Activated naive CD4-positive, alpha-beta T cell treated with anti-CD3 and anti-CD28 coated beads for 36 hours (primary cell): ENCODE measurements at regions not wholly inside any gene's neighbourhood (a gene's known extent, or its start where the extent isn't known, plus 50 kb on each side); places are given as distances from the start of the nearest gene placed in this dataset.
"Not testable (repeated sequence)": the region's sequence is repeated elsewhere in the genome, so short reads cannot be mapped to it uniquely, and the experiment has no call there.

Experiments
- CTCF ChIA-PET: fragments of 350-600 bp; sonication (Branson Sonifier 250); formaldehyde crosslinking; loops from one replicate; lab custom pipeline; 2021; ENCODE audit warnings: antibody characterized with exemption; lab: Charles Lee
- DNase-seq: peaks from one replicate; pipeline ENCODE4 v3.0.0-alpha.2; 2020
- H3K27ac Mint-ChIP-seq: one replicate; pipeline ENCODE4 v1.8.0; 2021; ENCODE audit warnings: mild to moderate bottlenecking, mixed read lengths
- H3K27me3 Mint-ChIP-seq: one replicate; pipeline ENCODE4 v1.8.0; 2021; ENCODE audit warnings: low read depth, mixed read lengths
- H3K36me3 Mint-ChIP-seq: one replicate; pipeline ENCODE4 v1.8.0; 2021; ENCODE audit warnings: low read depth, mixed read lengths
- H3K4me1 Mint-ChIP-seq: one replicate; pipeline ENCODE4 v1.8.0; 2021; ENCODE audit warnings: low read depth, mixed read lengths
- H3K4me3 Mint-ChIP-seq: one replicate; pipeline ENCODE4 v1.8.0; 2021; ENCODE audit warnings: mild to moderate bottlenecking, moderate library complexity, mixed read lengths
- H3K9me3 Mint-ChIP-seq: one replicate; pipeline ENCODE4 v1.8.0; 2021; ENCODE audit warnings: mixed read lengths
- intact Hi-C: fragments of 100-400 bp; cut with micrococcal nuclease; formaldehyde crosslinking; loops from one replicate; pipeline ENCODE4 v1.15.1; 2023

DNA sequence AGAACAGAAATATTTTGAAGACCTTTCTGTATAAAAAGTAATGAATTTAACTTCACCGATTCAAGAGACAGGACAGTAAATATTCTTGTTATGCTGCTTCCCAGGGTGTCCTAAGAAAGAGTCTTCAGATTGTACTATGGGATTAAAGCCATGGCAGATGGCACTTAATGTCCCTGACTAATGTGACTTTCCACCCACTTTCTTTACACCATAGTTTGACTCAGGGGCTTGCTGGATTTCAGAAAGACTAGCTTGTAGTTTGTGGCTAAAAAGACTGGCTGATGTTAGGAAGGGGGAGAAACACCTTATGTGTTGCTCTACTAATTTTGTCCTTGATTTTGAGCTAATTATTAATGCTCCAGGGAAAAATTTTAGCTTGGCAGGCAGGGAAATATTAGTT, 75.9 kb downstream of the UTRN start:
- DNase-seq, result no peak
- Mint-ChIP-seq H3K9me3 (no peaks in the 10 kb centered on the region), H3K36me3 (peaks cover 2% of the 10 kb centered on the region), H3K27me3 (no peaks in the 10 kb centered on the region), H3K4me1 (peaks cover 66% of the 10 kb centered on the region), H3K27ac (no peak overlapping the region), H3K4me3 (no peak overlapping the region)
- CTCF ChIA-PET, result no interaction called here
- intact Hi-C loops, result no loop called here

GRCh38 chr6:144362042-144363018, 77.2 kb downstream of the UTRN start:
- CTCF ChIA-PET, result no interaction called here
- Mint-ChIP-seq H3K36me3 (peaks cover 5% of the 10 kb centered on the region), H3K9me3 (no peaks in the 10 kb centered on the region), H3K27ac (peak overlapping the region; percentile 41), H3K27me3 (no peaks in the 10 kb centered on the region), H3K4me3 (no peak overlapping the region), H3K4me1 (peaks cover 58% of the 10 kb centered on the region)
- no peak for DNase-seq
- intact Hi-C loops, result no loop called here

DNA sequence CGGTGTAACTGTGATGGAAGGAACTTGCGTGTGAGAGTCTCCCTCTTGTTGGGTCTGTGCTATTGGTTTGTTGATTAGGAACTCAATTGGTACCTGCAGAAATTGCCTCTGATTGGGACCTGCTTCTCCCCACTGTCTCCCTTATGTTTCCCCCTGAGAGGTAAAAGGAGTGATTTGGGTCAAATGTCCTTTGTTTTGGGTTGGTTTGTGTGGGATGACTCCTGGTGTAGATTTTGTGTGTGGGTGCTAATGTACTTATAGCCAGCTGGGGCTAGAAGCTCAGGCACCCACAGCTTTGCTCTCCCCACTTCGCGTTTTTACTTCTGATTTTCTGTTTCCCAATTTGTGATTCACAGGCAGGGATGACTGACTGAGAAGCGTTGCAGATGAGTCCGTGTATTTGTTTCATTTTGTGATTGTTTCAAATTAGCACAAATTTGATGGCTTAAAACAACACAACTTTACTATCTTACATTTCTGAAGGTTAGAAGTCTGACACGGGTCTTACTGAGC, 79.1 kb downstream of the UTRN start:
- intact Hi-C loops, result no loop called here
- CTCF ChIA-PET, result interaction anchor here (0.7 kb wide), 1 partner anchor 76 kb away, joined by 3 read pairs; no protein-coding TSS in a partner anchor
- peak overlapping the region; percentile 7 for H3K27ac Mint-ChIP-seq
- DNase-seq, result peak; percentile 29
- H3K4me1 Mint-ChIP-seq, result peaks cover 48% of the 10 kb centered on the region
- H3K27me3 Mint-ChIP-seq, result no peaks in the 10 kb centered on the region
- H3K9me3 Mint-ChIP-seq, result no peaks in the 10 kb centered on the region
- no peak overlapping the region for H3K4me3 Mint-ChIP-seq
- H3K36me3 Mint-ChIP-seq, result peaks cover 5% of the 10 kb centered on the region

DNA sequence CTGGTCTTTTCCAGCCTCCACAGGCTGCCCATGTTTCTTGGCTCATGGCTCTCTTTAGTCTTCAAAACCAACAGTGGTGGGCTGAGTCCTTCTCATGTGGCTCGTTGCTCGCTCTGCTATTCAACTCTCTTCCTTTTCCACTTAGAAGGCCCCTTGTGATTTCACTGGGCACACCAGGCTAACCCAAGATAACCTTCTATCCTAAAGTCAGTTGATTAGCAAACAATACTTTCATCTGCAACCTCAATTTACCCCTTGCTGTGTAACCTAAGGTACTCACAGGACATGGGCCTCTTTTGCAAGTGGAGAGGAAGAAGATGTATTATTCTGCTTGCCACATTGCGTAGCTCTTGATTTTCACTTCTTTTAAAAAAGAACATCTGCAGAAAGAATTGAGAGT, 79.6 kb downstream of the UTRN start:
- Mint-ChIP-seq H3K9me3 (peaks cover 3% of the 10 kb centered on the region), H3K4me3 (no peak overlapping the region), H3K36me3 (peaks cover 9% of the 10 kb centered on the region), H3K27me3 (no peaks in the 10 kb centered on the region), H3K4me1 (peaks cover 47% of the 10 kb centered on the region), H3K27ac (peak overlapping the region; percentile 7)
- CTCF ChIA-PET, result no interaction called here
- DNase-seq, result no peak
- intact Hi-C loops, result no loop called here

- peaks cover 50% of the 10 kb centered on the region for H3K4me1 Mint-ChIP-seq
- DNase-seq, result no peak
- H3K36me3 Mint-ChIP-seq, result peaks cover 9% of the 10 kb centered on the region
- H3K9me3 Mint-ChIP-seq, result peaks cover 5% of the 10 kb centered on the region
- intact Hi-C loops, result no loop called here
- CTCF ChIA-PET, result no interaction called here
- no peaks in the 10 kb centered on the region for H3K27me3 Mint-ChIP-seq
- no peak overlapping the region for H3K4me3 Mint-ChIP-seq
- H3K27ac Mint-ChIP-seq, result no peak overlapping the region
Observed at GRCh38 chr6:144365271-144365670, 80.1 kb downstream of the UTRN start.

DNA sequence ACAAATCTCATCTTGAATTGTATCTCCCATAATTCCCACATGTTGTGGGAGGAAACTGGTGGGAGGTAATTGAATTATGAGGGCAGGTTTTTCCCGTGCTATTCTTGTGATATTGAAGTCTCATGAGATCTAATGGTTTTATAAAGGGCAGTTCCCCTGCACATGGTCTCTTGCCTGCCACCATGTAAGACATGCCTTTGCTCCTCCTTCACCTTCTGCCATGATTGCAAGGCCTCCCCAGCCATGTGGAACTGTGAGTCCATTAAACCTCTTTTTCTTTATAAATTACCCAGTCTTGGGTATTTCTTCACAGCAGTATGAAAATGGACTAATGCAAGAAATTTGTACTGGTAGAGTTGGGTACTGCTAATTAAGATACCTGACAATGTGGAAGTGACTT, 84.6 kb downstream of the UTRN start:
- H3K9me3 Mint-ChIP-seq, CTCF ChIA-PET, H3K27ac Mint-ChIP-seq, H3K4me3 Mint-ChIP-seq, intact Hi-C loops, DNase-seq, H3K27me3 Mint-ChIP-seq: not testable (repeated sequence)
- H3K36me3 Mint-ChIP-seq, result peaks cover 11% of the 10 kb centered on the region
- peaks cover 29% of the 10 kb centered on the region for H3K4me1 Mint-ChIP-seq

DNA sequence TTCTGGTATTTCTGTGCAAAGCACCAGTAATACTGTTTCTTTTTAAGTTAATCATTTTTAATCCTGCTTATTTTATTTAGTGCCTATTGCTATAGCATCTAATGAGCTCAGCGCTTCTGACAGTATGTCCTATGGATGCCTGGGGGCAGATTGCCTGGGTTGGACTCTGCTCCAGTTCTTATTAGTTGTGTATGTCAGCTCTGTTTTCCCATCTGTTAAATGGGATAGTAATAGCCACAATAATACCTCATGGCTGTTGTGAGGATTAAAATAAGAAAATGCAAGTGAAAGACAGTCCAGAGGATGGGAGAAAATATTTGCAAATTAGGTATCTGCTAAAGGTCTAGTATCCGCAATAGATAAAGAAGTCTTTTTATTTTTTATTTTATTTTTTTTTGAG, 87.0 kb downstream of the UTRN start:
- Mint-ChIP-seq H3K36me3 (peaks cover 7% of the 10 kb centered on the region), H3K27ac (no peak overlapping the region), H3K4me3 (no peak overlapping the region), H3K27me3 (no peaks in the 10 kb centered on the region), H3K9me3 (peaks cover 5% of the 10 kb centered on the region), H3K4me1 (peaks cover 30% of the 10 kb centered on the region)
- CTCF ChIA-PET, result no interaction called here
- no peak for DNase-seq
- intact Hi-C loops, result no loop called here

DNA sequence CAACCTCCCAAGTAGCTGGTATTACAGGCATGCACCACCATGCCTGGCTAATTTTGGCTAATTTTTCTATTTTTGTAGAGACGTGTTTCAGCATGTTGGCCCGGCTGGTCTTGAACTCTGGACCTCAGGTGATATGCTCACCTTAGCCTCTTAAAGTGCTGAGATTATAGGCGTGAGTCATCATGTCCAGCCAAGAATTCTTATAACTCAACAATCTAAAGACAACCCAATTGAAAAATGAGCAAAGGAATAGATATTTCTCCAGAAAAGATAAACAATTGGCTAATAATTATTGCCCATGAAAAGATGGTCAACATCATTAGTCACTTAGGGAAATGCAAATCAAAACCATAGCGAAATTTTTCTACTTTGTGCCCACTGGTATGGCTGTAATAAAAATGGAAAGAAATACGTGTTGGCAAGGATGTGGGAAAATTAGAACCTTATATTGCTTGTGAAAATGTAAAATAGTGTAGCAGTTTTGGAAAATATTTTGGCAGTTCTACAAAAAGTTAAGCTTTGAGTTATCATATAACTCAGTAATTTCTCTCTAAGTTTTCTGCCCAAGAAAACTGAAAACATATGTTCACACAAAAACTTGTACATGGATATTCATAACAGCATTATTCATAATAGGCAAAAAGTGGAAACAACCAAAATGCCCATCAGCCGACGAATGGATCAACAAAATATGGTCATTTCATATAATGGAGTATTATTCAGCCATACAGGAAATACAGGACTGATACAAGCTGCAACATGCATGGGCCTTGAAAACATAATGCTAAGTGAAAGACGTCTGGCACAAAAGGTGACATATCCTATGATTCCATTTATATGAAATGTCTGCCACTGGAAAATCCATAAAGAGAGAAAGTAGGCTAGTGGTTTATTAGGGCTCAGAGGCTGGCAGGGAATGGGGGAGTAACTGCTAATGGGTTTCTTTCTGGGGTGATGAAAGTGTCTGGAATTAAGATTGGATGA, 87.8 kb downstream of the UTRN start:
- H3K4me1 Mint-ChIP-seq, result peaks cover 37% of the 10 kb centered on the region
- H3K36me3 Mint-ChIP-seq, result peaks cover 7% of the 10 kb centered on the region
- no peak overlapping the region for H3K4me3 Mint-ChIP-seq
- intact Hi-C loops, result no loop called here
- H3K27ac Mint-ChIP-seq, result no peak overlapping the region
- no peaks in the 10 kb centered on the region for H3K27me3 Mint-ChIP-seq
- H3K9me3 Mint-ChIP-seq, result peaks cover 5% of the 10 kb centered on the region
- CTCF ChIA-PET, result no interaction called here
- no peak for DNase-seq

GRCh38 chr6:144374525-144374924, 89.4 kb downstream of the UTRN start:
- H3K4me3 Mint-ChIP-seq, DNase-seq, H3K36me3 Mint-ChIP-seq, H3K9me3 Mint-ChIP-seq, intact Hi-C loops, H3K27me3 Mint-ChIP-seq, H3K27ac Mint-ChIP-seq, CTCF ChIA-PET: not testable (repeated sequence)
- peaks cover 50% of the 10 kb centered on the region for H3K4me1 Mint-ChIP-seq

GRCh38 chr6:144377586-144378210, 92.6 kb downstream of the UTRN start:
- no peaks in the 10 kb centered on the region for H3K27me3 Mint-ChIP-seq
- DNase-seq, result peak; percentile 43
- H3K27ac Mint-ChIP-seq, result no peak overlapping the region
- H3K36me3 Mint-ChIP-seq, result peaks cover 17% of the 10 kb centered on the region
- intact Hi-C loops, result no loop called here
- no peak overlapping the region for H3K4me3 Mint-ChIP-seq
- peaks cover 19% of the 10 kb centered on the region for H3K9me3 Mint-ChIP-seq
- peaks cover 45% of the 10 kb centered on the region for H3K4me1 Mint-ChIP-seq
- CTCF ChIA-PET, result no interaction called here

DNA sequence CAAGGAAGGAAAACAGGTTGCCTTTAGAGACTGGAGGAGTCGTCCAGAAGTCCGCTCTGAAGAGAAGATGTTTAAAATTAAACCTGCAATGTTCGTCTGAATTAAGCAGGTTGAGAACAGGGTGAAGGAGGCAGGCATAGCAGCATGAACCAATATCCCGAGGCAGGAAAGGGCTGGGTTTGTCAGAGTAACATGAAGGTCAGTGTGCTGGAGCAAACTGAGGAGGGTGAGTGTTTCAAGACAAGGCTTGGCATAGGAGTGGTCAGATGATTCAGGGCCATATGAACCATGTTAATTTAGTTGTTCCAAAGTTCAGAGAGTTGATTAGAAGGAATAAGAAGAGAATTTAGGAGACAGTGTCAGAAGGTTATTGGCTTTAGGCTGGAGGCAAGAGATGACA, 93.3 kb downstream of the UTRN start:
- no peak for DNase-seq
- no peaks in the 10 kb centered on the region for H3K27me3 Mint-ChIP-seq
- CTCF ChIA-PET, result no interaction called here
- H3K4me1 Mint-ChIP-seq, result peaks cover 42% of the 10 kb centered on the region
- intact Hi-C loops, result no loop called here
- H3K36me3 Mint-ChIP-seq, result peaks cover 17% of the 10 kb centered on the region
- H3K4me3 Mint-ChIP-seq, result no peak overlapping the region
- peaks cover 19% of the 10 kb centered on the region for H3K9me3 Mint-ChIP-seq
- H3K27ac Mint-ChIP-seq, result no peak overlapping the region

- H3K27me3 Mint-ChIP-seq, result no peaks in the 10 kb centered on the region
- H3K4me3 Mint-ChIP-seq, result no peak overlapping the region
- CTCF ChIA-PET, result interaction anchor here (0.6 kb wide), 1 partner anchor 35 kb away, joined by 3 read pairs; no protein-coding TSS in a partner anchor
- H3K9me3 Mint-ChIP-seq, result peaks cover 19% of the 10 kb centered on the region
- H3K27ac Mint-ChIP-seq, result no peak overlapping the region
- H3K36me3 Mint-ChIP-seq, result peaks cover 19% of the 10 kb centered on the region
- intact Hi-C loops, result no loop called here
- peaks cover 46% of the 10 kb centered on the region for H3K4me1 Mint-ChIP-seq
- no peak for DNase-seq
Observed at GRCh38 chr6:144379356-144379755, 94.2 kb downstream of the UTRN start.
